ENCODE measurements at regions not wholly inside any gene's neighbourhood (a gene's known extent, or its start where the extent isn't known, plus 50 kb on each side); places are given as distances from the start of the nearest gene placed in this dataset.

DNA sequence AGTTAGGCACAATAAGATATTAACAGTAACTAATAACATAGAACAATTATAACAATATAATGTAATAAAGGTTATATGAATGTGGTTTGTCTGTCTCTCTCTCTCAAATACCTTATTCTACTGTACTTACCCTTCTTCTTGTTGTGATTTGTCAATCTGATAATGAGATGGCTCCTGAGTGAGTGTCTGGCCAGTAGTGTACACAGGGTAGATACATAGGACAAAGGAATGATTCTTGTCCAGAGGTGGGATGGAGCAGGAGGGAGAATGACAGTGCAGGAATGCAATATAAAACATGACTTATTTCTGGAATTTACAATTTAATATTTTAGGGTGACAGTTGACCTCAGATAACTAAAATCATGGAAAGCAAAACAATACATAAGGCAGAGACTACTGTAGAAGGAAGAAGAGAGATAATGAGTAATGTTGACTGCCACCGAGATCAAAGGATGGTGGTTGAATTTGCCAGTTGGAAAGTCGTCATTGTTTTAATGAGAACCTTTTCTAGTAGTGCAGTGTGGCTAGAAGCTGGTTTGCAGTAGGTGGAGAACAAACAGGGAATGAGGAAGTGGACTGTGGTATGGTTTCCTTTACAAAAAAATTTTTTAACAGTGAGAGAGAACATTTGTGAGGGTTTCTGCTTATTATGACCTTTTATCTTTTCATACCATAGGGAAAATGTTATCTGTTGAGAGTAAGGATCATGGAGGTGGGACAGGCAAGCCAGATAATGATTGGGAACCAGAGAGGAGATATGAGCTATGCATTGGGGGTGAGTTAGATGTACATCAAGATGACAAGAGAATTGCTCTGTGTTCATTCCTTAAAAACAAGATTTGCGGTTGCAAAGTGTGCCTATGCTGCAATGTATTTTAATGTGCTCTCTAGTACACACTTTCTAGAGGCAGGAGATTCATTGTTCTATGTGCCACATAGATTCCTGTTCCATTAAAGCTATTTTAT is 458.3 kb downstream of the BTG1 start:
- Histone ChIP-seq H3K36me3 (ENCODE audit: control insufficient read depth, insufficient read depth, low read length) (no peaks in the 10 kb centered on the region), H3K4me3 (ENCODE audit: low read depth, low read length) (no peak overlapping the region), H3K27me3 (ENCODE audit: control insufficient read depth, insufficient read depth, low read length) (no peaks in the 10 kb centered on the region)
- DNase-seq (ENCODE audit: low read depth) (no peak), FAIRE-seq (no peak)
- TF ChIP-seq, protein P1, sequence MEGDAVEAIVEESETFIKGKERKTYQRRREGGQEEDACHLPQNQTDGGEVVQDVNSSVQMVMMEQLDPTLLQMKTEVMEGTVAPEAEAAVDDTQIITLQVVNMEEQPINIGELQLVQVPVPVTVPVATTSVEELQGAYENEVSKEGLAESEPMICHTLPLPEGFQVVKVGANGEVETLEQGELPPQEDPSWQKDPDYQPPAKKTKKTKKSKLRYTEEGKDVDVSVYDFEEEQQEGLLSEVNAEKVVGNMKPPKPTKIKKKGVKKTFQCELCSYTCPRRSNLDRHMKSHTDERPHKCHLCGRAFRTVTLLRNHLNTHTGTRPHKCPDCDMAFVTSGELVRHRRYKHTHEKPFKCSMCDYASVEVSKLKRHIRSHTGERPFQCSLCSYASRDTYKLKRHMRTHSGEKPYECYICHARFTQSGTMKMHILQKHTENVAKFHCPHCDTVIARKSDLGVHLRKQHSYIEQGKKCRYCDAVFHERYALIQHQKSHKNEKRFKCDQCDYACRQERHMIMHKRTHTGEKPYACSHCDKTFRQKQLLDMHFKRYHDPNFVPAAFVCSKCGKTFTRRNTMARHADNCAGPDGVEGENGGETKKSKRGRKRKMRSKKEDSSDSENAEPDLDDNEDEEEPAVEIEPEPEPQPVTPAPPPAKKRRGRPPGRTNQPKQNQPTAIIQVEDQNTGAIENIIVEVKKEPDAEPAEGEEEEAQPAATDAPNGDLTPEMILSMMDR (IDR thresholded peaks at IDR 0.05; ENCODE audit: insufficient read depth, low read length, severe bottlenecking), result no peak

DNA sequence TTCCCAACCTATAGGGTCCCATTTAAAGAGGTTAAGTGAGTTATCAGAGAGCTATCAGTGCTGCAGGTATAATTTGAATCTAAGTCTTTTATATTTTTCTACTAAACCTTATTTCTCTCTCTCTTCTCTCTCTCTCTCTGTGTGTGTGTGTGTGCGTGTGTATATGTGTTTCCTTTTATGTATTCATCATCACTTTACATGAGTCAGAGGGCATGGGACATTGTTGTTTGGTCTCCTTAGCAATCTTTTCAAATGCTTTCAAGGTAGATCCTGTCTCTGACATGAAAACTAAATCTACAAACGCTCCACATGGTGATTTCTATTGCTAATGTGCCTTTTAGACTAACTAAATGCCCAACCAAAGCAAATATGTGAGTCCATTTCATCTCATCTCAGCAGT is 459.7 kb downstream of the BTG1 start:
- H3K36me3 ChIP-seq (ENCODE audit: control insufficient read depth, insufficient read depth, low read length), result no peaks in the 10 kb centered on the region
- FAIRE-seq, result no peak

DNA sequence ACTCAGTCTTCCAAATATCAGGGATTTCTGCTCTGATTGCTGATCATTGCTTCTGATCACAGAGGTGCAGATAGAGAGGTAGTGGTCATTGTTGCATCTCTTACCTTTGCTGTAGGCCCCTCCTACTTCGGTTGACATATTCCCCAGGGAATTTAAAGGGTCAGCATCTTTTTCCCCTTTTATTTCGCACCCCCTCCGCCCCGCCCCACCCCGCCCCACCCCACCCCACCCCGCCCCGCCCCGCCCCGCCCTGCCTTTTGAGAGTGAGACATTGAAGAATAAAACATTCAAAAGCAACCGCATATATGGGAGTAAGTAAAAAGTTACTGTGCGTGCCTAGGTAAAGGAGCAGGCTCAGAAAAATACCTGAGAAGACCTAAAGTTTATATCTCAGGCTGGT is 463.9 kb downstream of the BTG1 start:
- no peak for DNase-seq (ENCODE audit: low read depth)

More for the DNA sequence above, 459.7 kb downstream of the BTG1 start:
- peak; percentile 94 for DNase-seq (ENCODE audit: low read depth)
- TF ChIP-seq, protein P1 (IDR thresholded peaks at IDR 0.05; ENCODE audit: insufficient read depth, low read length, severe bottlenecking), result no peak
- no peak overlapping the region for H3K4me3 ChIP-seq (ENCODE audit: low read depth, low read length)
- H3K27me3 ChIP-seq (ENCODE audit: control insufficient read depth, insufficient read depth, low read length), result no peaks in the 10 kb centered on the region

DNA sequence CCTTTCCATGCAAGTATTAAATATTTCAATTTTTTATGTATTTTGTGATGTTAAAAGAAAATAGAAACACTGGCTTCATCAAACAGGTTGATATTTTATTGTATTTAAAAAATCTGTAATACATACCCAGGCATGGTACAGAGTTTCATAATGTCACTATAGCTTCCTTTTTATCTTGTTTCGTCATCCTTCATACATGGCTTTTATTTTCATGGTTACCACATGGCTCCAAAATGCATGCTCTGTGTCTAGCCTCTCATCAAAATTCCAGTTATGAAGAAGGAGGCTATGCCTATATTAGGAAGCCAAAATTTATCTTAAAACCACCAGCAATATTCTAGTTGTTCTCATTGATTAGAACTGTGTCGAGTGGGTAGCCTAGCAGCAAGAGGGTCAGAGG is 464.8 kb downstream of the BTG1 start:
- DNase-seq (ENCODE audit: low read depth), result no peak
- FAIRE-seq, result no peak
- Histone ChIP-seq H3K4me3 (ENCODE audit: low read depth, low read length) (no peak overlapping the region), H3K36me3 (ENCODE audit: control insufficient read depth, insufficient read depth, low read length) (no peaks in the 10 kb centered on the region), H3K27me3 (ENCODE audit: control insufficient read depth, insufficient read depth, low read length) (no peaks in the 10 kb centered on the region)
- TF ChIP-seq, protein P1 (IDR thresholded peaks at IDR 0.05; ENCODE audit: insufficient read depth, low read length, severe bottlenecking), result no peak

More for the DNA sequence above, 463.9 kb downstream of the BTG1 start:
- FAIRE-seq, result no peak
- no peaks in the 10 kb centered on the region for H3K36me3 ChIP-seq (ENCODE audit: control insufficient read depth, insufficient read depth, low read length)
- TF ChIP-seq, protein P1 (IDR thresholded peaks at IDR 0.05; ENCODE audit: insufficient read depth, low read length, severe bottlenecking), result no peak
- no peak overlapping the region for H3K4me3 ChIP-seq (ENCODE audit: low read depth, low read length)
- H3K27me3 ChIP-seq (ENCODE audit: control insufficient read depth, insufficient read depth, low read length), result no peaks in the 10 kb centered on the region

DNA sequence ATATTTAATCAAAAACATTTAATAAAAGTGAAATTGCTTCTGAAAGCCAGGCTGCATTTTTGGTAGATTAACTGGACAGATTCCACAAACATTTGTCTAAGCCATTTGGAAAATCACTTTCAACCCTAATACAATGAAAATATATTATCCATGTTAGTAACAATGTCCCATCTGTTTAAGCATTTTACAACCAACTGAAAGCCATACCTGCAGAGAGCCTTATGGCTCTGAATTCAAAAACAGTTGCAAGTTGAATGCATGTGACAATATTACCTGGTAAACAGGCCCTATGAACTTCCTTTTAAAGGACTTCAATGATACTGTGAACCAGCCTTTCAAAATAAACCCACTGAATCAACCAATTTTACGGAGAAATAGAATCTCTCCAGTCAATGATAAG is 468.1 kb downstream of the BTG1 start:
- TF ChIP-seq, protein P1 (IDR thresholded peaks at IDR 0.05; ENCODE audit: insufficient read depth, low read length, severe bottlenecking), result no peak
- H3K27me3 ChIP-seq (ENCODE audit: control insufficient read depth, insufficient read depth, low read length), result no peaks in the 10 kb centered on the region
- DNase-seq (ENCODE audit: low read depth) (no peak), FAIRE-seq (no peak)
- H3K36me3 ChIP-seq (ENCODE audit: control insufficient read depth, insufficient read depth, low read length), result no peaks in the 10 kb centered on the region
- no peak overlapping the region for H3K4me3 ChIP-seq (ENCODE audit: low read depth, low read length)

All from bronchial epithelial cell (primary cell).